K562 (cell line): ENCODE measurements at regions not wholly inside any gene's neighbourhood (a gene's known extent, or its start where the extent isn't known, plus 50 kb on each side); places are given as distances from the start of the nearest gene placed in this dataset.

Experiments used
- ATAC-seq: fragments of 200-7000 bp; cut with Tn5 transposase; 3 replicates; pipeline ENCODE4 v1.9.1; 2020; ENCODE audit warnings: moderate library complexity
- BruUV-seq: library from RNA; stranded (reverse); fragments of 400-500 nt; replicated peaks from 2 replicates; lab custom pipeline; 2021; lab: Mats Ljungman, UMichigan
- CTCF ChIA-PET: fragments of 300-600 bp; formaldehyde crosslinking; extraction: SDS; loops from one replicate; lab custom pipeline; 2021; ENCODE audit warnings: low intra/inter-chr PET ratio; lab: Yijun Ruan, JAX
- POLR2A ChIA-PET: fragments of 300-600, 350-650 bp; sonication (Branson Sonifier 250); formaldehyde crosslinking; extraction: SDS; loops from one replicate; lab custom pipeline; 2021; ENCODE audit warnings: antibody characterized with exemption, inconsistent platforms; lab: Yijun Ruan, JAX
- DNase-seq, 4 experiments: peaks; one replicate each; pipeline versions ENCODE4 v3.0.0 to v3.0.0-alpha.2; 2011 to 2018; ENCODE audit warnings: low spot score in 3 of 4, mixed read lengths in 3 of 4; ENCODE audit errors: extremely low read depth in 1 of 4
- FAIRE-seq: peaks from 2 replicates; lab custom pipeline; 2011; peaks lifted over from hg19 to GRCh38; lab: Jason Lieb, UNC
- H2AFZ ChIP-seq: 2 replicates; pipeline ENCODE4 v1.6.0; 2011; ENCODE audit warnings: low read depth, low read length, control low read depth, inconsistent platforms
- H3K27ac ChIP-seq: fragments of 200-600 bp; 3 replicates; pipeline ENCODE4 v1.8.0; 2011; ENCODE audit warnings: low read depth, mild to moderate bottlenecking, control low read depth, inconsistent platforms, low read length, moderate library complexity, mixed read lengths; ENCODE audit errors: extremely low read depth
- H3K27me3 ChIP-seq, 2 experiments: fragments of 300-600 bp in 1 of 2; 2 replicates in 1 of 2; 3 replicates in 1 of 2; pipeline versions ENCODE4 v1.6.0 to v1.8.0; 2011; ENCODE audit warnings: inconsistent platforms in 2 of 2, low read length in 2 of 2, mild to moderate bottlenecking in 1 of 2, mixed read lengths in 1 of 2, moderate library complexity in 1 of 2; ENCODE audit not compliant: control insufficient read depth in 2 of 2, insufficient read depth in 2 of 2
- H3K36me3 ChIP-seq: fragments of 300-600 bp; 3 replicates; pipeline ENCODE4 v1.8.0; 2011; ENCODE audit warnings: mild to moderate bottlenecking, low read length, inconsistent platforms; ENCODE audit not compliant: control insufficient read depth, insufficient read depth
- H3K4me1 ChIP-seq, 2 experiments: fragments of 200-600 bp in 1 of 2; replicated peaks in 1 of 2; 2 replicates in 1 of 2; 3 replicates in 1 of 2; pipeline versions ENCODE4 v1.5.1 to v1.8.0; 2011; ENCODE audit warnings: inconsistent platforms in 2 of 2, low read length in 2 of 2, mild to moderate bottlenecking in 1 of 2, mixed read lengths in 1 of 2, moderate library complexity in 1 of 2; ENCODE audit not compliant: control insufficient read depth in 2 of 2, insufficient read depth in 2 of 2
- H3K4me2 ChIP-seq: 2 replicates; pipeline ENCODE4 v1.6.1; 2011; ENCODE audit warnings: low read length, control low read depth, inconsistent platforms, mixed read lengths; ENCODE audit not compliant: insufficient read depth
- H3K4me3 ChIP-seq: fragments of 200-600 bp; sonication (generic), shearing (Covaris generic); 2 replicates; pipeline ENCODE4 v1.5.1; 2016; ENCODE audit warnings: control low read depth, inconsistent platforms
- H3K79me2 ChIP-seq: fragments of 200-600 bp; 3 replicates; pipeline ENCODE4 v1.8.0; 2011; ENCODE audit warnings: low read length, inconsistent platforms; ENCODE audit not compliant: control insufficient read depth, insufficient read depth
- H3K9ac ChIP-seq, 2 experiments: 2 replicates each; pipeline versions ENCODE4 v1.6.0 to v1.6.1; 2011; ENCODE audit warnings: low read depth in 2 of 2, low read length in 2 of 2, control low read depth in 1 of 2, inconsistent platforms in 1 of 2, mild to moderate bottlenecking in 1 of 2, mixed read lengths in 1 of 2; ENCODE audit not compliant: insufficient read depth in 1 of 2
- H3K9me1 ChIP-seq: one replicate; pipeline ENCODE4 v1.6.0; 2011; ENCODE audit warnings: inconsistent platforms, mild to moderate bottlenecking, low read length, moderate library complexity; ENCODE audit not compliant: control insufficient read depth, insufficient read depth
- H3K9me3 ChIP-seq: replicated peaks from 2 replicates; pipeline ENCODE4 v1.5.1; 2011; ENCODE audit warnings: low read depth, low read length, inconsistent platforms; ENCODE audit not compliant: control insufficient read depth, insufficient read depth
- H4K20me1 ChIP-seq: replicated peaks from 2 replicates; pipeline ENCODE4 v1.6.1; 2011; ENCODE audit warnings: low read length, inconsistent platforms, mixed read lengths; ENCODE audit not compliant: control insufficient read depth, insufficient read depth
- BMI1 ChIP-seq: fragments of 150-350 bp; IDR thresholded peaks from 2 replicates; pipeline ENCODE4 v1.6.1; 2014; ENCODE audit warnings: low read length
- FOXP1 ChIP-seq: sonication (generic); formaldehyde crosslinking; IDR thresholded peaks from 2 replicates; pipeline ENCODE4 v1.8.0; 2022; ENCODE audit warnings: mild to moderate bottlenecking, missing genetic modification reagents
- HSF4 ChIP-seq: fragments of 250-450 bp; sonication (Bioruptor Pico); IDR thresholded peaks from 2 replicates; pipeline ENCODE4 v2.1.2; 2022; ENCODE audit warnings: mild to moderate bottlenecking, moderate library complexity, borderline replicate concordance
- POLR2AphosphoS2 ChIP-seq: IDR thresholded peaks from 2 replicates; pipeline ENCODE4 v1.6.1; 2012; ENCODE audit warnings: low read length, improper control_type of control experiment
- POLR3G ChIP-seq: IDR thresholded peaks from 2 replicates; pipeline ENCODE4 v1.6.1; 2011; ENCODE audit not compliant: insufficient read length, insufficient replicate concordance; ENCODE audit errors: extremely low read depth
- SMARCA5 ChIP-seq: fragments of 450-650 bp; IDR thresholded peaks from 2 replicates; pipeline ENCODE4 v1.6.1; 2016
- TAF1 ChIP-seq: IDR thresholded peaks from 2 replicates; pipeline ENCODE4 v1.6.1; 2011; ENCODE audit warnings: mild to moderate bottlenecking, low read length, moderate library complexity; ENCODE audit not compliant: insufficient read depth, control insufficient read depth, severe bottlenecking; ENCODE audit errors: extremely low read depth
- ZBTB1 ChIP-seq: sonication (generic); formaldehyde crosslinking; IDR thresholded peaks from 2 replicates; pipeline ENCODE4 v1.8.1; 2023; ENCODE audit warnings: missing genetic modification reagents, low read depth, mild to moderate bottlenecking, borderline replicate concordance
- ZNF232 ChIP-seq: sonication (generic); formaldehyde crosslinking; IDR thresholded peaks from 2 replicates; pipeline ENCODE4 v1.8.0; 2022; ENCODE audit warnings: mild to moderate bottlenecking, missing genetic modification reagents
- ZNF316 ChIP-seq: fragments of 450-650 bp; IDR thresholded peaks from 2 replicates; pipeline ENCODE4 v1.6.1; 2016
- ZNF41 ChIP-seq: fragments of 250-450 bp; sonication (Bioruptor Pico); conservative IDR thresholded peaks from 2 replicates; pipeline ENCODE4 v1.4.0; 2020; ENCODE audit warnings: mild to moderate bottlenecking
- ZNF431 ChIP-seq: sonication (generic); formaldehyde crosslinking; IDR thresholded peaks from 2 replicates; pipeline ENCODE4 v1.8.0; 2022; ENCODE audit warnings: mild to moderate bottlenecking, missing genetic modification reagents
- WGBS: fragments of 100-300 bp; shearing (Covaris generic); methylation state at CpG from one replicate; pipeline ENCODE4 v1.1.6; 2016; ENCODE audit warnings: low coverage, mixed read lengths; ENCODE audit not compliant: insufficient coverage; ENCODE audit errors: missing lambda C conversion rate; 5-methylcytosine and 5-hydroxymethylcytosine counted together
- in situ Hi-C: fragments of 300-500 bp; cut with MboI; formaldehyde crosslinking; loops from 4 replicates; pipeline ENCODE4 v1.15.0; 2018; ENCODE audit warnings: inconsistent platforms, mixed read lengths
- intact Hi-C: fragments of 100-400 bp; cut with micrococcal nuclease; formaldehyde crosslinking; loops from 2 replicates; pipeline ENCODE4 v1.14.2; 2022
- TF ChIP-seq, protein P1 (sequence below): fragments of 250-450 bp; sonication (Bioruptor Pico); IDR thresholded peaks from 2 replicates; pipeline ENCODE4 v1.4.0; 2020; ENCODE audit warnings: mild to moderate bottlenecking
- TF ChIP-seq, protein P2 (sequence below): sonication (generic); formaldehyde crosslinking; IDR thresholded peaks from 2 replicates; pipeline ENCODE4 v1.8.0; 2022; ENCODE audit warnings: missing genetic modification reagents, mild to moderate bottlenecking, borderline replicate concordance
- TF ChIP-seq, protein P3 (sequence below): sonication (generic); formaldehyde crosslinking; IDR thresholded peaks from 2 replicates; pipeline ENCODE4 v1.8.0; 2022; ENCODE audit warnings: mild to moderate bottlenecking, missing genetic modification reagents, borderline replicate concordance
- TF ChIP-seq, protein P4 (sequence below), 2 experiments: fragments of 450-650 bp in 1 of 2; sonication (generic) in 1 of 2; formaldehyde crosslinking; conservative IDR thresholded peaks; 2 replicates each; pipeline versions ENCODE4 v1.4.0 to v1.8.1; 2020 to 2022; ENCODE audit warnings: mild to moderate bottlenecking in 1 of 2, missing genetic modification reagents in 1 of 2
- TF ChIP-seq, protein P5 (sequence below): sonication (generic); formaldehyde crosslinking; IDR thresholded peaks from 2 replicates; pipeline ENCODE4 v1.8.1; 2022; ENCODE audit warnings: missing genetic modification reagents
- TF ChIP-seq, protein P6 (sequence below): fragments of 250-450 bp; sonication (Bioruptor Pico); IDR thresholded peaks from 2 replicates; pipeline ENCODE4 v1.8.0; 2021; ENCODE audit warnings: moderate library complexity, mild to moderate bottlenecking, inconsistent platforms

DNA sequence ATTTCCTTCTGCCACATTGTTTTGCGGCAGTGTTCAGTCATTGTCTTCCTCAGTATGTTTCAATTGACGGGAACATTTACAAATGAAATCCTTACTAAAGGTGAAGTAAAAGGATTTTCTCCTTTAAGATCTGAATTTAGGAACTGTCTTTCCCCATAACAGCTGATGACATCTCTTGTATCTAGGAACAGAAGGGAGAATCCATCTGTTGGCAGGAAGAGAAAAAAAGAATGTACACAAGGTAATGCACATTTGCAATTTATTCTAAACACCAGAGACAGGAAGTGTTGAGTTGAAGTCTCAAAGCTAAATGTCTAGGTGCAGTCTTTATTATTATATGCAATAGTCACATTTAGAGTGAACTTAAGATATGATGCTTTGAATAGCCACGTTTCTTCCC is 334.5 kb downstream of the HDGFL1 start:
- in situ Hi-C loops, result no loop called here
- H3K4me2 ChIP-seq, result no peak overlapping the region
- H2AFZ ChIP-seq, result no peak overlapping the region
- no peak for DNase-seq
- TF ChIP-seq ZNF232 (CRISPR knock-in tag), result no peak
- TF ChIP-seq SMARCA5, result no peak
- TF ChIP-seq POLR2AphosphoS2, result no peak
- no peak for TF ChIP-seq FOXP1 (CRISPR knock-in tag)
- TF ChIP-seq, protein P1, sequence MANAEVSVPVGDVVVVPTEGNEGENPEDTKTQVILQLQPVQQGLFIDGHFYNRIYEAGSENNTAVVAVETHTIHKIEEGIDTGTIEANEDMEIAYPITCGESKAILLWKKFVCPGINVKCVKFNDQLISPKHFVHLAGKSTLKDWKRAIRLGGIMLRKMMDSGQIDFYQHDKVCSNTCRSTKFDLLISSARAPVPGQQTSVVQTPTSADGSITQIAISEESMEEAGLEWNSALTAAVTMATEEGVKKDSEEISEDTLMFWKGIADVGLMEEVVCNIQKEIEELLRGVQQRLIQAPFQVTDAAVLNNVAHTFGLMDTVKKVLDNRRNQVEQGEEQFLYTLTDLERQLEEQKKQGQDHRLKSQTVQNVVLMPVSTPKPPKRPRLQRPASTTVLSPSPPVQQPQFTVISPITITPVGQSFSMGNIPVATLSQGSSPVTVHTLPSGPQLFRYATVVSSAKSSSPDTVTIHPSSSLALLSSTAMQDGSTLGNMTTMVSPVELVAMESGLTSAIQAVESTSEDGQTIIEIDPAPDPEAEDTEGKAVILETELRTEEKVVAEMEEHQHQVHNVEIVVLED, result no peak
- TF ChIP-seq BMI1, result no peak
- TF ChIP-seq, protein P2, sequence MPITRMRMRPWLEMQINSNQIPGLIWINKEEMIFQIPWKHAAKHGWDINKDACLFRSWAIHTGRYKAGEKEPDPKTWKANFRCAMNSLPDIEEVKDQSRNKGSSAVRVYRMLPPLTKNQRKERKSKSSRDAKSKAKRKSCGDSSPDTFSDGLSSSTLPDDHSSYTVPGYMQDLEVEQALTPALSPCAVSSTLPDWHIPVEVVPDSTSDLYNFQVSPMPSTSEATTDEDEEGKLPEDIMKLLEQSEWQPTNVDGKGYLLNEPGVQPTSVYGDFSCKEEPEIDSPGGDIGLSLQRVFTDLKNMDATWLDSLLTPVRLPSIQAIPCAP, result no peak
- TF ChIP-seq TAF1, result no peak
- TF ChIP-seq, protein P3, sequence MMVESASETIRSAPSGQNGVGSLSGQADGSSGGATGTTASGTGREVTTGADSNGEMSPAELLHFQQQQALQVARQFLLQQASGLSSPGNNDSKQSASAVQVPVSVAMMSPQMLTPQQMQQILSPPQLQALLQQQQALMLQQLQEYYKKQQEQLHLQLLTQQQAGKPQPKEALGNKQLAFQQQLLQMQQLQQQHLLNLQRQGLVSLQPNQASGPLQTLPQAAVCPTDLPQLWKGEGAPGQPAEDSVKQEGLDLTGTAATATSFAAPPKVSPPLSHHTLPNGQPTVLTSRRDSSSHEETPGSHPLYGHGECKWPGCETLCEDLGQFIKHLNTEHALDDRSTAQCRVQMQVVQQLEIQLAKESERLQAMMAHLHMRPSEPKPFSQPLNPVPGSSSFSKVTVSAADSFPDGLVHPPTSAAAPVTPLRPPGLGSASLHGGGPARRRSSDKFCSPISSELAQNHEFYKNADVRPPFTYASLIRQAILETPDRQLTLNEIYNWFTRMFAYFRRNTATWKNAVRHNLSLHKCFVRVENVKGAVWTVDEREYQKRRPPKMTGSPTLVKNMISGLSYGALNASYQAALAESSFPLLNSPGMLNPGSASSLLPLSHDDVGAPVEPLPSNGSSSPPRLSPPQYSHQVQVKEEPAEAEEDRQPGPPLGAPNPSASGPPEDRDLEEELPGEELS (CRISPR knock-in tag), result no peak
- TF ChIP-seq, protein P4, sequence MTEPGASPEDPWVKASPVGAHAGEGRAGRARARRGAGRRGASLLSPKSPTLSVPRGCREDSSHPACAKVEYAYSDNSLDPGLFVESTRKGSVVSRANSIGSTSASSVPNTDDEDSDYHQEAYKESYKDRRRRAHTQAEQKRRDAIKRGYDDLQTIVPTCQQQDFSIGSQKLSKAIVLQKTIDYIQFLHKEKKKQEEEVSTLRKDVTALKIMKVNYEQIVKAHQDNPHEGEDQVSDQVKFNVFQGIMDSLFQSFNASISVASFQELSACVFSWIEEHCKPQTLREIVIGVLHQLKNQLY (CRISPR knock-in tag; conservative IDR thresholded peaks at IDR 0.05), result no peak
- no peak for TF ChIP-seq ZNF431 (CRISPR knock-in tag)
- TF ChIP-seq, protein P5, sequence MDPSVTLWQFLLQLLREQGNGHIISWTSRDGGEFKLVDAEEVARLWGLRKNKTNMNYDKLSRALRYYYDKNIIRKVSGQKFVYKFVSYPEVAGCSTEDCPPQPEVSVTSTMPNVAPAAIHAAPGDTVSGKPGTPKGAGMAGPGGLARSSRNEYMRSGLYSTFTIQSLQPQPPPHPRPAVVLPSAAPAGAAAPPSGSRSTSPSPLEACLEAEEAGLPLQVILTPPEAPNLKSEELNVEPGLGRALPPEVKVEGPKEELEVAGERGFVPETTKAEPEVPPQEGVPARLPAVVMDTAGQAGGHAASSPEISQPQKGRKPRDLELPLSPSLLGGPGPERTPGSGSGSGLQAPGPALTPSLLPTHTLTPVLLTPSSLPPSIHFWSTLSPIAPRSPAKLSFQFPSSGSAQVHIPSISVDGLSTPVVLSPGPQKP (CRISPR knock-in tag), result no peak
- TF ChIP-seq ZBTB1, result no peak
- TF ChIP-seq, protein P6, sequence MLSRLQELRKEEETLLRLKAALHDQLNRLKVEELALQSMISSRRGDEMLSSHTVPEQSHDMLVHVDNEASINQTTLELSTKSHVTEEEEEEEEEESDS (CRISPR knock-in tag), result no peak
- TF ChIP-seq ZNF316, result no peak
- TF ChIP-seq ZNF41 (CRISPR knock-in tag), result no peak
- no peak for TF ChIP-seq HSF4 (CRISPR knock-in tag)
- no peak for TF ChIP-seq POLR3G
- no peak overlapping the region for H3K27ac ChIP-seq
- no peak for FAIRE-seq
- H3K9ac ChIP-seq, result no peak overlapping the region
- no peak overlapping the region for H3K4me3 ChIP-seq
- CTCF ChIA-PET, result no interaction called here
- H3K79me2 ChIP-seq, result no peaks in the 10 kb centered on the region
- no peaks in the 10 kb centered on the region for H3K36me3 ChIP-seq
- H3K9me1 ChIP-seq, result no peaks in the 10 kb centered on the region
- POLR2A ChIA-PET, result interaction anchor here (0.5 kb wide), 1 partner anchor 165 kb away, joined by 4 read pairs; no protein-coding TSS in a partner anchor
- BruUV-seq, result no TSS peak
- WGBS, result 1% methylated on average over 3 of the region's 3 CpGs
- no peaks in the 10 kb centered on the region for H4K20me1 ChIP-seq
- intact Hi-C loops, result no loop called here
- peaks cover 5% of the 10 kb centered on the region; the same call in 1 of the 2 replicates for H3K9me3 ChIP-seq
- no peaks in the 10 kb centered on the region for H3K27me3 ChIP-seq
- no peak for ATAC-seq
- no peaks in the 10 kb centered on the region for H3K4me1 ChIP-seq
